Keratinocyte (primary cell): ENCODE measurements at regions not wholly inside any gene's neighbourhood (a gene's known extent, or its start where the extent isn't known, plus 50 kb on each side); places are given as distances from the start of the nearest gene placed in this dataset.

ENCODE experiments used
- DNase-seq: peaks from one replicate; pipeline ENCODE4 v3.0.0-alpha.2; 2011; ENCODE audit warnings: low read depth, missing footprints, low spot score
- FAIRE-seq: peaks from 2 replicates; lab custom pipeline; 2011; peaks lifted over from hg19 to GRCh38; lab: Jason Lieb, UNC
- H2AFZ ChIP-seq: 2 replicates; pipeline ENCODE4 v1.6.0; 2012; ENCODE audit warnings: low read length, control low read depth, inconsistent platforms; ENCODE audit not compliant: control insufficient read depth
- H3K27ac ChIP-seq: 2 replicates; pipeline ENCODE4 v1.5.1; 2011; ENCODE audit warnings: low read length; ENCODE audit not compliant: control insufficient read depth, insufficient read depth
- H3K27me3 ChIP-seq: 3 replicates; pipeline ENCODE4 v1.6.0; 2011; ENCODE audit warnings: low read length; ENCODE audit not compliant: control insufficient read depth, insufficient read depth; ENCODE audit errors: extremely low read depth
- H3K36me3 ChIP-seq, 2 experiments: 2 replicates in 1 of 2; 3 replicates in 1 of 2; pipeline ENCODE4 v1.5.1; 2011; ENCODE audit warnings: low read length in 2 of 2, mild to moderate bottlenecking in 1 of 2; ENCODE audit not compliant: control insufficient read depth in 2 of 2, insufficient read depth in 2 of 2; ENCODE audit errors: extremely low read depth in 1 of 2
- H3K4me1 ChIP-seq: 3 replicates; pipeline ENCODE4 v1.5.1; 2011; ENCODE audit warnings: low read length; ENCODE audit not compliant: control insufficient read depth, insufficient read depth; ENCODE audit errors: extremely low read depth
- H3K4me2 ChIP-seq: 3 replicates; pipeline ENCODE4 v1.6.0; 2011; ENCODE audit warnings: low read depth, low read length; ENCODE audit not compliant: control insufficient read depth, insufficient read depth; ENCODE audit errors: extremely low read depth
- H3K4me3 ChIP-seq, 3 experiments: fragments of 200-600 bp in 1 of 3; sonication (generic) in 1 of 3; 2 replicates in 2 of 3; 3 replicates in 1 of 3; pipeline ENCODE4 v1.5.1; 2011 to 2016; ENCODE audit warnings: low read length in 3 of 3, mild to moderate bottlenecking in 3 of 3, control low read depth in 2 of 3, inconsistent platforms in 1 of 3, low read depth in 1 of 3, mixed read lengths in 1 of 3, mixed run types in 1 of 3, moderate library complexity in 1 of 3; ENCODE audit not compliant: control insufficient read depth in 2 of 3, insufficient read depth in 2 of 3; ENCODE audit errors: extremely low read depth in 1 of 3
- H3K79me2 ChIP-seq: 2 replicates; pipeline ENCODE4 v1.6.0; 2012; ENCODE audit warnings: low read length; ENCODE audit not compliant: control insufficient read depth, insufficient read depth
- H3K9ac ChIP-seq: 3 replicates; pipeline ENCODE4 v1.6.0; 2011; ENCODE audit warnings: low read length; ENCODE audit not compliant: control insufficient read depth, insufficient read depth; ENCODE audit errors: extremely low read depth
- H3K9me1 ChIP-seq: 3 replicates; pipeline ENCODE4 v1.6.0; 2011; ENCODE audit warnings: low read length; ENCODE audit not compliant: control insufficient read depth, insufficient read depth; ENCODE audit errors: extremely low read depth
- H3K9me3 ChIP-seq: 2 replicates; pipeline ENCODE4 v1.5.1; 2012; ENCODE audit warnings: low read depth, low read length; ENCODE audit not compliant: control insufficient read depth
- H4K20me1 ChIP-seq: 3 replicates; pipeline ENCODE4 v1.6.0; 2011; ENCODE audit warnings: low read length; ENCODE audit not compliant: control insufficient read depth, insufficient read depth; ENCODE audit errors: extremely low read depth
- EZH2 ChIP-seq: IDR thresholded peaks from one replicate; pipeline ENCODE4 v1.6.1; 2012; ENCODE audit warnings: inconsistent platforms, mild to moderate bottlenecking, low read length, moderate library complexity
- dilution Hi-C: fragments of 300-500 bp; cut with MboI; formaldehyde crosslinking; loops from one replicate; pipeline ENCODE4 v1.7.0; 2020; ENCODE audit warnings: low sequenced_read_pairs; ENCODE audit not compliant: extremely low pct_ligation_motif_present
- TF ChIP-seq, protein P1 (sequence below), 3 experiments: IDR thresholded peaks in 1 of 3; conservative IDR thresholded peaks in 1 of 3; optimal IDR thresholded peaks in 1 of 3; 2 replicates in 2 of 3; 3 replicates in 1 of 3; pipeline versions ENCODE3 to v1.5.1; 2011; ENCODE audit warnings: low read length in 3 of 3, mild to moderate bottlenecking in 3 of 3, moderate library complexity in 2 of 3, control low read depth in 1 of 3, inconsistent platforms in 1 of 3; ENCODE audit not compliant: insufficient read depth in 2 of 3; ENCODE audit errors: extremely low read depth in 1 of 3

DNA sequence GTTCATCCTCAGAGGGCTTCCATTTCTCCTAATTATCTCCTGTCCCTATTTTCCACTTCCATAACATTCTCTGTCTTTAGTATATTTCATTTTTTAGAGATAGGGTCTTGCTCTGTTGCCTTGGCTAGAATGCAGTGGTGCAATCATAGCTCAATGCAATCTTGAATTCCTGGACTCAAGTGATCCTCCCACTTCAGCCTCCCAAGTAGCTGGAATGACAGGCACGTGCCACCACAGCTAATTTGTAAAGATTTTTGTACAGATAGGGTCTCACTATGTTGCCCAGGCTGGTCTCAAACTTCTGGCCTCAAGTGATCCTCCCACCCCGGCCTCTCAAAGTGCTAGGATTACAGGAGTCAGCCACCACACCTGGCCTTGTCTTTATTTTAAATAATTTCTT lies 589.0 kb downstream of the ZEB2 start:
- no peaks in the 10 kb centered on the region for H3K9me3 ChIP-seq
- no peaks in the 10 kb centered on the region for H3K27me3 ChIP-seq
- no peak overlapping the region for H2AFZ ChIP-seq
- H3K4me2 ChIP-seq = no peak overlapping the region
- DNase-seq (no peak), FAIRE-seq (no peak)
- H3K27ac ChIP-seq = no peak overlapping the region
- no peak overlapping the region for H3K9ac ChIP-seq
- no peaks in the 10 kb centered on the region for H3K36me3 ChIP-seq
- TF ChIP-seq EZH2 = no peak
- TF ChIP-seq, protein P1, sequence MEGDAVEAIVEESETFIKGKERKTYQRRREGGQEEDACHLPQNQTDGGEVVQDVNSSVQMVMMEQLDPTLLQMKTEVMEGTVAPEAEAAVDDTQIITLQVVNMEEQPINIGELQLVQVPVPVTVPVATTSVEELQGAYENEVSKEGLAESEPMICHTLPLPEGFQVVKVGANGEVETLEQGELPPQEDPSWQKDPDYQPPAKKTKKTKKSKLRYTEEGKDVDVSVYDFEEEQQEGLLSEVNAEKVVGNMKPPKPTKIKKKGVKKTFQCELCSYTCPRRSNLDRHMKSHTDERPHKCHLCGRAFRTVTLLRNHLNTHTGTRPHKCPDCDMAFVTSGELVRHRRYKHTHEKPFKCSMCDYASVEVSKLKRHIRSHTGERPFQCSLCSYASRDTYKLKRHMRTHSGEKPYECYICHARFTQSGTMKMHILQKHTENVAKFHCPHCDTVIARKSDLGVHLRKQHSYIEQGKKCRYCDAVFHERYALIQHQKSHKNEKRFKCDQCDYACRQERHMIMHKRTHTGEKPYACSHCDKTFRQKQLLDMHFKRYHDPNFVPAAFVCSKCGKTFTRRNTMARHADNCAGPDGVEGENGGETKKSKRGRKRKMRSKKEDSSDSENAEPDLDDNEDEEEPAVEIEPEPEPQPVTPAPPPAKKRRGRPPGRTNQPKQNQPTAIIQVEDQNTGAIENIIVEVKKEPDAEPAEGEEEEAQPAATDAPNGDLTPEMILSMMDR (optimal IDR thresholded peaks at IDR 0.05 in 1 of 3, IDR thresholded peaks at IDR 0.05 in 1 of 3, conservative IDR thresholded peaks at IDR 0.05 in 1 of 3; ENCODE audit: extremely low read depth in 1 of 3, insufficient read depth in 2 of 3, low read length in 3 of 3) = no peak
- dilution Hi-C loops = no loop called here
- H3K79me2 ChIP-seq = no peaks in the 10 kb centered on the region
- no peaks in the 10 kb centered on the region for H4K20me1 ChIP-seq
- no peaks in the 10 kb centered on the region for H3K4me1 ChIP-seq
- no peak overlapping the region for H3K4me3 ChIP-seq
- no peaks in the 10 kb centered on the region for H3K9me1 ChIP-seq

DNA sequence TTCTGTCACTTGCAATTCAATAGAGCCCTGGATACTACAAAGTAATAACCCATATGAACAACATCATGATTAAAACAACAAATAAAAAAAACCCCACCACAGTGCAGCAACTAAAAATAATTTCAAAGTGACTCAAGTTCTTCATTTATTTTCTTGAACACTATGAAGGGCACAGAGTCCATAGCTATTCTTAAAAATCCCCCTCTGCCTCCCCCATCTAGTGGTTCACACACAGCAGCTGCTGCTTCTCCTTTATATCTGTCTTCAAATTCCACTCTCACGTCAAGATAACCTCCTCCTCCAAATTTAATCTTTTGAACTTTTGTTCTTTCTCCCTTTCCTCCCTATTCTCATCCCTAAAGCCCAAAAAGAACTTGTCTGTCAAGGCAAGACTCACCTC lies 591.3 kb downstream of the ZEB2 start:
- Histone ChIP-seq H3K27me3 (no peaks in the 10 kb centered on the region), H3K4me1 (no peaks in the 10 kb centered on the region), H3K9me3 (no peaks in the 10 kb centered on the region), H3K9me1 (no peaks in the 10 kb centered on the region), H3K27ac (no peak overlapping the region), H3K4me3 (no peak overlapping the region), H4K20me1 (no peaks in the 10 kb centered on the region), H3K4me2 (no peak overlapping the region), H2AFZ (no peak overlapping the region), H3K36me3 (no peaks in the 10 kb centered on the region), H3K9ac (no peak overlapping the region), H3K79me2 (no peaks in the 10 kb centered on the region)
- no peak for DNase-seq
- no peak for FAIRE-seq
- no peak for TF ChIP-seq EZH2
- TF ChIP-seq, protein P1 (optimal IDR thresholded peaks at IDR 0.05 in 1 of 3, IDR thresholded peaks at IDR 0.05 in 1 of 3, conservative IDR thresholded peaks at IDR 0.05 in 1 of 3; ENCODE audit: extremely low read depth in 1 of 3, insufficient read depth in 2 of 3, low read length in 3 of 3) = no peak
- dilution Hi-C loops = no loop called here
